ENCODE measurements at regions not wholly inside any gene's neighbourhood (a gene's known extent, or its start where the extent isn't known, plus 50 kb on each side); places are given as distances from the start of the nearest gene placed in this dataset.

DNA sequence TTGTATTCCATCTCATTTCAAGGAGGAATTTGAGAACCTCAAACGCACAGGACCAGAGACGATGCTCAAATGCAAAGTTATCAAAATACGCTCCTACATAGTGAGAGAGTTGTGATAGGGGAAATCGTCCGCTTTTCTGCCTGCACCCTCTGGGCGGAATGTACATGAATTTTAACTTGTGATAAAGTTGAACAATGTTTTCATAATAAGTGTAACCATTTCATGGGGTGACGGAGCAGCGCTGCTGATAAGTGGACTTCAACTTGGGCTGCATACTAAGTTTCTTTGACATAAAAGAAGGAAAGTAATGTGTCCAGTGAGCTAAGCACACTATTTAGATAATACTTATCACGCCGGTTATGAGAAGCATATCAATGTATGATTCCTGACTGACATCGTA, 497.5 kb upstream of the MGMT start:
- Mint-ChIP-seq H3K27me3 (ENCODE audit: low read depth) (peaks cover 1% of the 10 kb centered on the region), H3K27ac (no peak overlapping the region), H3K9me3 (no peaks in the 10 kb centered on the region), H3K4me1 (ENCODE audit: low read depth) (no peaks in the 10 kb centered on the region), H3K4me3 (ENCODE audit: low read depth) (no peak overlapping the region), H3K36me3 (ENCODE audit: low read depth) (no peaks in the 10 kb centered on the region)
- DNase-seq (ENCODE audit: low spot score), result no peak
- intact Hi-C loops (cut with micrococcal nuclease), result no loop called here

DNA sequence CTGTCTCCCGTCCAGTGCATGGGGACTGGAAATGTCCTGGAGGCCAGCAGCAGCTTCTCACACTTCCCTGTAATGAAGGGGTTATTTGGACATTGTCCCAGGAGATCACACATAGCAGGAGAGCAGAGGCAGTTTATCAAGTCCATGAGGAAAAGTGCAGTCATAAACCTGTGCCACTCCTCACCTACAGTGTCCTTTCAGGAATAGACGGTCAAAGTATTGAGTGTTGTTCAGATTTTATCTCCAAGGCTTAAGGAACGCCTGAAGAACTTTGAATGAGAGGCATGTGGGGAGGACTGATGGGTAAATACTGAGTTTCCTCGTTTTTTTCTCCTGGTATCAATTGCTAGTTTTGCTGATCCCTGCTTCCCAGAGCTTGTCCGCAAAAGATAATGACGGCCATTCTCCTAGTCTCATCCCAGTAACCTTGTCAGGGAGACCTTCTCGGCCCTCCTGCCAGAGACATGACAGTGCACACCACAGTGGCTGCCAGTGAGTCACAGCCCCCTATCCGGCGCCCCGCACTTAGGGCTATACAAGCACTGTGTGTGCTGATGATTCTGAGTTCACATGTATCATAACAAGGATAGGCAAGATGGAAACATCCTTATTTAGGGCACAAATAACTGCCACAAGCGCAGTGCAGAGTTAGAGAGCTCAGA, 495.5 kb upstream of the MGMT start:
- no peaks in the 10 kb centered on the region for H3K9me3 Mint-ChIP-seq
- intact Hi-C loops (cut with micrococcal nuclease), result no loop called here
- H3K4me3 Mint-ChIP-seq (ENCODE audit: low read depth), result no peak overlapping the region
- H3K27me3 Mint-ChIP-seq (ENCODE audit: low read depth), result peaks cover 1% of the 10 kb centered on the region
- DNase-seq (ENCODE audit: low spot score), result no peak
- no peaks in the 10 kb centered on the region for H3K36me3 Mint-ChIP-seq (ENCODE audit: low read depth)
- H3K4me1 Mint-ChIP-seq (ENCODE audit: low read depth), result no peaks in the 10 kb centered on the region
- H3K27ac Mint-ChIP-seq, result no peak overlapping the region

DNA sequence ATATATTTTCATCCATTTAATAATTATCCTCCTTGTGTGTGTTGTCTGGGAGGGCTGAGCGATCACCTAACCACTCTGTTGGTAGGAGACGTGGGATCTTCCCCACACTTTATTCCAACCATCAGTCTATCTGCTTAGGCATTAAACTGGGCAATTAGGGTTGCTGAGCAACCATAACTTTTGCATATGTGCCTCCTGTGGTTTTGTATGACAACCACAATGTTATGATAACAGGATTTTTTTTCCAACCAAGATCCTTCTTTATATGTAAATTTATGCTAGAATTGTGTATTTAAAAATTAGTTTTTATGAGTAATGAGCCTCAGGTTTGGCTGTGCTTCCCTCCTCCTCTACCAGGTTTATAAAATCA, 495.0 kb upstream of the MGMT start:
- no peak for DNase-seq (ENCODE audit: low spot score)
- peaks cover 1% of the 10 kb centered on the region for H3K27me3 Mint-ChIP-seq (ENCODE audit: low read depth)
- intact Hi-C loops (cut with micrococcal nuclease), result no loop called here
- no peaks in the 10 kb centered on the region for H3K36me3 Mint-ChIP-seq (ENCODE audit: low read depth)
- H3K9me3 Mint-ChIP-seq, result no peaks in the 10 kb centered on the region
- no peaks in the 10 kb centered on the region for H3K4me1 Mint-ChIP-seq (ENCODE audit: low read depth)
- H3K4me3 Mint-ChIP-seq (ENCODE audit: low read depth), result no peak overlapping the region
- no peak overlapping the region for H3K27ac Mint-ChIP-seq

DNA sequence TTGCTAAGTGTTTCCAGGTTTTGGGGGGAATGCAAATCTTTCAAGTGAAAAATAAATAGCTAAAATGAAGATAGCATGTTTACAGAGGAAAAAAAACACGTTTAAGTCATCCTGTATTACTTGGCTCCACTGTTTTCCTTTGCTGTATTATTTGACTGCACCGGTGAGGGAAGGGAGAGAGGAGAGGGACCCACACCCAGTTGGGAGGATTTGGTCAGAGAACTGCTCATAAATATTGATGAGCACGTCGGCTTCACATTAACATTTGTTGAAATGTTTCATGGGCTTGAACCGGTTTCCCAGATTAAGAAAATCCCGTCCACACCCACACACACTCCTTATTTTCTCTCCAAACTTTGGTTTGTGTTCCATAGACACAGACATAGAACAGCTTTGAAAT, 493.8 kb upstream of the MGMT start:
- intact Hi-C loops (cut with micrococcal nuclease), result no loop called here
- DNase-seq (ENCODE audit: low spot score), result no peak
- Mint-ChIP-seq H3K4me3 (ENCODE audit: low read depth) (no peak overlapping the region), H3K9me3 (no peaks in the 10 kb centered on the region), H3K27me3 (ENCODE audit: low read depth) (peaks cover 1% of the 10 kb centered on the region), H3K36me3 (ENCODE audit: low read depth) (no peaks in the 10 kb centered on the region), H3K4me1 (ENCODE audit: low read depth) (no peaks in the 10 kb centered on the region), H3K27ac (no peak overlapping the region)

DNA sequence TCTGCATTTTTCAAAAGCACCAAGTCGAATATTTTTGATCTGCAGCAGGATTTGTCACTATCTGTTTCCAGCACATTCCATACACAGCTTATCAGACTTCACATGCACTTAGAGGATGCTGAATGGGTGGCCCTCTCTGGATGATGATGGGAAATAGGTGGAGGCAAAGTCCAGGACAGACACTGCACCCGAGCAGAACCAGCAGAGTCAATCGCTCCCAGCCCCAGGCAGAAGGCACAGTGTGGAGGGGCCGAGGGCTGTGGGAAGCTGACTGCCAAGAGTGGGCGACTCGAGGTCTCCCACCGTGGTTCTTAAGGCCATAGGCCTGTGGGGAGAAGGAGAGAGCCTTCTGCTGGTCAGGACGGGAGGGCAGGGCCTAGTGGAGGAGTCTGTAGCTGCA, 490.2 kb upstream of the MGMT start:
- Mint-ChIP-seq H3K36me3 (ENCODE audit: low read depth) (no peaks in the 10 kb centered on the region), H3K27ac (no peak overlapping the region), H3K27me3 (ENCODE audit: low read depth) (peaks cover 1% of the 10 kb centered on the region), H3K4me3 (ENCODE audit: low read depth) (no peak overlapping the region), H3K9me3 (no peaks in the 10 kb centered on the region), H3K4me1 (ENCODE audit: low read depth) (no peaks in the 10 kb centered on the region)
- intact Hi-C loops (cut with micrococcal nuclease), result no loop called here
- DNase-seq (ENCODE audit: low spot score), result no peak

DNA sequence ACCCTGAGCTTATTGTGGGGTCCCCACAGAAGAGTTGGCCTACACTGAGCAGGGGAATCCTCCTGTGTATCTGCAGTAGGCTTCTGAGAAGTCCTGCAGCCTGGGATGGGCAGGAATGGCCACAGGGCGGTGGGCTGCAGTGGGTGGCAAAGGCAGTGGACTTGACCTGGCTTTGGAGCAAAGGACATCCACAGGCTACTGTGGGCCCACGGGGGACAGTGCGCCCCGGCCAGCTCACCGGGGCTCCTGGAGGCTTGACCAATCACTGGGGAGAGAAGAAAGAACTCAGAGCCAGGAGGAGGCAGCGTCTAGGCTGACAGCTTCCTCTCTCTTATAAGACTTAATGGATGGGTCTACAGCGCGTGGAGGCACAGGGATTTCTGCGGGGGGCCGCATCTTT, 488.8 kb upstream of the MGMT start:
- Mint-ChIP-seq H3K36me3 (ENCODE audit: low read depth) (no peaks in the 10 kb centered on the region), H3K4me1 (ENCODE audit: low read depth) (no peaks in the 10 kb centered on the region), H3K27ac (no peak overlapping the region), H3K9me3 (no peaks in the 10 kb centered on the region), H3K27me3 (ENCODE audit: low read depth) (no peaks in the 10 kb centered on the region), H3K4me3 (ENCODE audit: low read depth) (no peak overlapping the region)
- intact Hi-C loops (cut with micrococcal nuclease), result no loop called here
- DNase-seq (ENCODE audit: low spot score), result no peak

DNA sequence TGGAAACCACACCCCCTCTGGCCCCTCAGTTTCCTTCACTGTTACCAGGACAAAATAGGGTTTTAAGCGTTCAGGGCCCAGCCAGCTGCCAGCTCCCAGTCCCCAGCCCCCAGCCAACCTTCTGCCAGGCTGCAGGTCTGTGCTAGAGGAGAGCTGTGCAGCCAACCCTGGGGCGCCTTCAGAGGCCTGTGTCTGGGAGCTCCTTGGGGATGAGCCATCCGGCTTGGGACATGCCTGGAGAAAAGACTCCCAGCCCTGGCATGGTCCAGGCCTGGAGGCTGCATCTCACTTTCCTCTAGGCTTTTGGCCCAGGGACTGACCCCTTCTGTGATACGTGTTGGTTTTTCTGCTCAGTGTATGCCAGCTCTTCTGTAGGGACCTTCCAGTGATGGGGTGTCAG, 487.6 kb upstream of the MGMT start:
- H3K9me3 Mint-ChIP-seq, result no peaks in the 10 kb centered on the region
- H3K4me1 Mint-ChIP-seq (ENCODE audit: low read depth), result no peaks in the 10 kb centered on the region
- no peaks in the 10 kb centered on the region for H3K36me3 Mint-ChIP-seq (ENCODE audit: low read depth)
- no peak overlapping the region for H3K4me3 Mint-ChIP-seq (ENCODE audit: low read depth)
- no peak for DNase-seq (ENCODE audit: low spot score)
- no peak overlapping the region for H3K27ac Mint-ChIP-seq
- intact Hi-C loops (cut with micrococcal nuclease), result no loop called here
- no peaks in the 10 kb centered on the region for H3K27me3 Mint-ChIP-seq (ENCODE audit: low read depth)

DNA sequence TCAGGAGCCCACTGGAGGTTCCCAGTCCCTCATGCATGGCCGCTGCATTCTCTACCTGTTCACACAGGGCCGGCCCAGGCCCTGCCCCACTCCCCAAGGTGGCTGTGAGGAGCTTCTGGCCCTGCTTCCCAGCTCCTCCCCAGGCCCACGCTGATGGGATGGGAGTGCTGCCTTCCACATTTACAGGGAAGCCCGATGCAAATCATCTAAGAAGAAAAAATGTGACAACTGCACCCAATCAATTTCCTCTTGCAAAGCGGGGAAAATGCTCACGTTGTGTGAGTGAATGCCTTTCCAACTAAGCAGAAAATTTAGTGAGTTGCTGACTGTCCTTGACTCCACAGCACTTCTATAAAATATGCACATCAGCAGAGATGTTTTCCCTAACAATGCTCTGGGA, 485.8 kb upstream of the MGMT start:
- no peak overlapping the region for H3K4me3 Mint-ChIP-seq (ENCODE audit: low read depth)
- H3K36me3 Mint-ChIP-seq (ENCODE audit: low read depth), result no peaks in the 10 kb centered on the region
- no peaks in the 10 kb centered on the region for H3K4me1 Mint-ChIP-seq (ENCODE audit: low read depth)
- intact Hi-C loops (cut with micrococcal nuclease), result no loop called here
- no peaks in the 10 kb centered on the region for H3K27me3 Mint-ChIP-seq (ENCODE audit: low read depth)
- no peak overlapping the region for H3K27ac Mint-ChIP-seq
- H3K9me3 Mint-ChIP-seq, result no peaks in the 10 kb centered on the region
- no peak for DNase-seq (ENCODE audit: low spot score)

DNA sequence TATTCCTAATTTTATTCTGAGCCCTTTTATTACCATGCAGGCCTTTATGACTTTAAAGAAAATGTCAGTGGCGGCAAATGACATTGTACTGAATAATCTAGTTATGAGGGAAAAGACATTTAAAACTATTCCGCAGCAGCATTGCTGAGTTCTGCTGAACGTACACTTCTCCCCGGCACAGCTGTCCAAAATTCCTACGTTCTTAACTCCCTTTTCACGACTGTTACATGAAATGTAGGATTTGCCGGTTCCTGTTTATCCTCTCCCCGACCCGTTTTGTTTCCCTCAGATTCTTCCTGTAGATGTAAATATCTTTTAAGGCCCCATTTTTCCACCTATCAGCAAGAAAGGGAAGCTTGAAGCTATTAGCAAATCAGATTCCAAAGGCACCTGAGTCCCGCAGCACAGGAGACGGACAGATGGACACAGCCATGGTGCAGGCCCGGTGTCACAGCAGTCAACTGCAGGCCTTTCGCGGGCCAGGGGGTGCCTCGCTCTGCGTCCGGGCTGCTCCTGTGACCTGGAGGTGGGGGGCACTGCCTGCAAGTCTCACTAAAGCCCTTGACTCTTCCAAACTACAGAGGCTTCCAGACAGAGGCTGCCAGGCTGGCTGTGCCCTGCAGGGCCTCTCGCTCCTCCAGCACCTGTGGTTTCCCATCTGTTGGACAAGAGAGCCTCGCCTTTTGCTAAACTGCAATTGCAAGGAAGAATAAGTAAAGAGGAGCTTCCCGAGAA, 485.0 kb upstream of the MGMT start:
- Mint-ChIP-seq H3K9me3 (no peaks in the 10 kb centered on the region), H3K4me1 (ENCODE audit: low read depth) (no peaks in the 10 kb centered on the region), H3K36me3 (ENCODE audit: low read depth) (no peaks in the 10 kb centered on the region), H3K27me3 (ENCODE audit: low read depth) (no peaks in the 10 kb centered on the region), H3K4me3 (ENCODE audit: low read depth) (no peak overlapping the region), H3K27ac (no peak overlapping the region)
- intact Hi-C loops (cut with micrococcal nuclease), result no loop called here
- DNase-seq (ENCODE audit: low spot score), result no peak

DNA sequence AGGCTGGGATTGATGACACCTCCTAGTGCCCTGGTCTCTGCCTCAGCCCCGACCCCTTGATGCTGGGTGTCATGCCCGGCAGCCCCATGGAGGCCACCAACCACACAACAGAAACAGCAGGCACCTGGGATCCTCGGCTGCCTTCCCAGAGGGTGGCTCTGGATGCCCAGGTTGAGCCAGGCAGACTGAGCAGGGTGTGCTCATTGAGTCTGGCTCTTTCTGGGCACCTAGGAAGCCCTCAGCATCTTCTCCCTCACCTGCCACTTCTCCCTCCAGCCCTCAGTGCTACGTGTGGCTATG, 484.5 kb upstream of the MGMT start:
- no peaks in the 10 kb centered on the region for H3K27me3 Mint-ChIP-seq (ENCODE audit: low read depth)
- no peak overlapping the region for H3K4me3 Mint-ChIP-seq (ENCODE audit: low read depth)
- intact Hi-C loops (cut with micrococcal nuclease), result no loop called here
- H3K36me3 Mint-ChIP-seq (ENCODE audit: low read depth), result no peaks in the 10 kb centered on the region
- no peaks in the 10 kb centered on the region for H3K4me1 Mint-ChIP-seq (ENCODE audit: low read depth)
- no peak for DNase-seq (ENCODE audit: low spot score)
- no peak overlapping the region for H3K27ac Mint-ChIP-seq
- no peaks in the 10 kb centered on the region for H3K9me3 Mint-ChIP-seq

DNA sequence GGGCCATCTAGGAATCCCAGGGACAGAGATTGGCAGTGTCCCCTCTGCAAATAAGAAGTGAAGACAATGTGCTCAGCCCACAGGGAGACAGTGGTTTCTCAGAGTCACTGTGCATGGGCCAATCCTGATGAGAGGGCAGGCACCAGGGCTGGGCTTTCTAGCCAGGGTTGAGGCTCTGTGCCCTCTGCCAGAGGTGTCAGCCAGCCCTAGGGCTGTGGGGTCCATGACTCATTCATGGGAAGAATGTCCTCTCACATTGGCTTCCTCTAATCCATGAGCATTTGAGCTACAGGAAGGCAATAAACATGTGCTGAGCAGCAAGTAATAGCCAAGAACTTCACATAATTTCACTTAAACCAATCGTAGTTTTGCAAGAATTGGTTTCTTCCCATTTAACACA, 482.0 kb upstream of the MGMT start:
- H3K36me3 Mint-ChIP-seq (ENCODE audit: low read depth), result no peaks in the 10 kb centered on the region
- no peaks in the 10 kb centered on the region for H3K4me1 Mint-ChIP-seq (ENCODE audit: low read depth)
- no peak overlapping the region for H3K4me3 Mint-ChIP-seq (ENCODE audit: low read depth)
- no peaks in the 10 kb centered on the region for H3K27me3 Mint-ChIP-seq (ENCODE audit: low read depth)
- no peak for DNase-seq (ENCODE audit: low spot score)
- H3K9me3 Mint-ChIP-seq, result no peaks in the 10 kb centered on the region
- H3K27ac Mint-ChIP-seq, result no peak overlapping the region
- intact Hi-C loops (cut with micrococcal nuclease), result no loop called here

DNA sequence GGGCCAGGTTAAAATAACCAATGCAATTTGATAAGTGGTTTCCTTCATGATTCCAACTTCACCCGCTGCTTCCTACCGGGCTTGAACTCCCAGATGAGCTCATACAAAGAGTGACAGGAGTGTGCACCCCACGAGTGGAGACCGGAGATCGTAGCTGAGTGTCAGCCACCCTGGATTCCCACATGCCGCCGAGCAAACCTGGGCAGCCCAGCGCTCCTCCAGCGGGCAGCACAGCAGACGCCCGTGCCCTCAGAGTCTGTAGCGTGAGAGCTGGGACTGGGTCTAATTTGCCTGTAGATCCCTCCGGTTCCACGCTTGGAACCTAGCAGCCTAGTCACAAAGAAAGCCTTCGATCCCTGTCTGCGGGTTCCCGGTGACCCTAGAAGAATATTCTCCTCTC, 476.1 kb upstream of the MGMT start:
- no peak for DNase-seq (ENCODE audit: low spot score)
- no peaks in the 10 kb centered on the region for H3K27me3 Mint-ChIP-seq (ENCODE audit: low read depth)
- no peaks in the 10 kb centered on the region for H3K36me3 Mint-ChIP-seq (ENCODE audit: low read depth)
- H3K4me3 Mint-ChIP-seq (ENCODE audit: low read depth), result no peak overlapping the region
- intact Hi-C loops (cut with micrococcal nuclease), result no loop called here
- no peak overlapping the region for H3K27ac Mint-ChIP-seq
- no peaks in the 10 kb centered on the region for H3K4me1 Mint-ChIP-seq (ENCODE audit: low read depth)
- no peaks in the 10 kb centered on the region for H3K9me3 Mint-ChIP-seq

DNA sequence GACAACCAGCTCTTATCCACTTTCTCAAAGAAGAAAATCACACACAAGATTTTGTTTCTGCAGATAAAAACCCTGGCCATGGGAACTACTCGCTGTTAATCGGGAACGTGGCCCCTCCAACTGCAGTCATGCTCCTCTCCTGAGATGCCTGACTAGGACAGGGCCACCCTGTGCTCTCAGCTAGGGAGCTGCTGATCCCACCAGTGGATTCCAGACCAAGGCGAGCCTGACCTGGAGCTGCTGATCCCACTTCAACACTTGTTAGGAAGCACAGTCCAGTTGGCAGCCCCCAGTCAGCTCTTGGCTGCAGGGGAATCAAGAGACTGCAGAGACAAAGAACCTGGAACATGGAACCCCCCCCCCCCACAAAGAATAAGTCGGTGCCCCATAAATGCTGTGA, 474.3 kb upstream of the MGMT start:
- Mint-ChIP-seq H3K9me3 (no peaks in the 10 kb centered on the region), H3K27ac (no peak overlapping the region), H3K4me3 (ENCODE audit: low read depth) (no peak overlapping the region), H3K36me3 (ENCODE audit: low read depth) (no peaks in the 10 kb centered on the region), H3K4me1 (ENCODE audit: low read depth) (no peaks in the 10 kb centered on the region), H3K27me3 (ENCODE audit: low read depth) (no peaks in the 10 kb centered on the region)
- intact Hi-C loops (cut with micrococcal nuclease), result no loop called here
- no peak for DNase-seq (ENCODE audit: low spot score)

DNA sequence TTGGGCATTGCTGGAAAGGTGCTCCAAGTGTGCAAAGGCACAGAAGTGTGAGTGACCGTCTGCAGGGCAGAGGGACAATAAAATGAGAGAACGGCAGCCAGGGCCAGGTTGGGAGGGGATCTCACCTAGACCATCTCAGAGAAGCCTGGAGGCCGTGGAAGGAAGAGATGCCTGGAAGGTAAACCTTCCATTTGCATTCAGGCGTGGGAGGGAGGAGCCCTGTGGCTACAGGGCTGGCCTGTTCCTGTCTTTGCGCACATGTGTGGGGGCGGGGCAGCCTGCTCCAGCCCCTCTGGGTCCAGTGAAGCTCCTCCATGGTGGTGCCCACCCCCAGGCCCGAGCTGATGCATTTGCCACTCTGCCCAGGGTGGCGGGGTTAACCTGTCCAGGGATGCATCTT, 473.6 kb upstream of the MGMT start:
- Mint-ChIP-seq H3K27ac (no peak overlapping the region), H3K9me3 (no peaks in the 10 kb centered on the region), H3K27me3 (ENCODE audit: low read depth) (no peaks in the 10 kb centered on the region), H3K36me3 (ENCODE audit: low read depth) (no peaks in the 10 kb centered on the region), H3K4me1 (ENCODE audit: low read depth) (no peaks in the 10 kb centered on the region), H3K4me3 (ENCODE audit: low read depth) (no peak overlapping the region)
- DNase-seq (ENCODE audit: low spot score), result no peak
- intact Hi-C loops (cut with micrococcal nuclease), result no loop called here

All from activated T-helper 2 cell treated with anti-CD3 and anti-CD28 coated beads, Interferon-gamma antibody, Interleukin-2, Interleukin-4, amounts not matched to agents 10 μg/mL and 5 μg/mL and 100 μg/mL, durations not matched to agents 14 hours and 24 hours and 36 hours (primary cell).